ENCODE measurements at regions not wholly inside any gene's neighbourhood (a gene's known extent, or its start where the extent isn't known, plus 50 kb on each side); places are given as distances from the start of the nearest gene placed in this dataset.

DNA sequence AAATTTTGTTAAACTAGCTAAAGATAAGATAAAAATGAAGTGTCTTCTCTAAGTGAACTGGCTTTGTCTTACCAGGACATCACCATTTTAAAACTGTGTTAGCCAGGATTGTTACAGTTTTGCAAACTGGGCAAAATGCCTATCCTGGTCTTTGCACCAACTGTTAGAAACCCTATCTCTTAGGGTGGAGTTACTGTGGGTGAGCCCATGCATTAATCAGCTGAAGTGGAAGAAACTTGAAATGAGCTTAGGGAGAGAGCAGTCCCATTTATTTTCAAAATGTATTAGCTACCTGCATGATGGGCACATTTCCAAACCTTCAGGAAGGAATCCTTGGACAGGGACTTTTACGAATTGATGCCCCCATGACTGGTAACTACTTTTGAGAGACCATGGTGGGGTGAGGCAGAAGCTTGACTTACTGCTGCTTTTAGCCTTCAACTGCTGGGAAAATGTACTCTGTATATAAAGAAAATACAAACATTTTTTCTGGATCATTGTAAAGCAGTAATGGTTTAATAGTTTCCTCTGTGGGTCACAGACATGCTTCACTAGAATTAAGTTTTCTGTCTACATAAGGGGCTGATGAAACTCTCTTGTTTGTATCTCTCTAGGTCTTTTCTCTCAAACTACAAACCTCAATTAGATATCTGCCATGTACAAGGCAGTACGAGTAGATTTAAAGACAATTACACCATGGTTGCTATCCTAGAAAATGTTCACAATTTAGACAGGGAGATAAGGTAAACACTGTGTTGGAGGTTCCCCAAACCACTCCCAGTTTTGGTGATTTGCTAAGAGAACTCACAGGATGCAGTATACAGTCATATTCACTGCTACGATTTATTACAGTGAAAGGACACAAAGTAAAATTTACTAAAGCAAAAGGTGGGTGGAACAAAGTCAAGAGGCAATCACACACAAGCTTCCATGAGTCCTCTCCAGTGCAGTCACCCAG, 321.4 kb upstream of the MMADHC start:
- DNase-seq (ENCODE audit: low spot score): no peak
- no peak overlapping the region for H3K27ac Mint-ChIP-seq
- no peaks in the 10 kb centered on the region for H3K4me1 Mint-ChIP-seq (ENCODE audit: low read depth)
- no peaks in the 10 kb centered on the region for H3K27me3 Mint-ChIP-seq (ENCODE audit: low read depth)
- H3K36me3 Mint-ChIP-seq (ENCODE audit: low read depth): no peaks in the 10 kb centered on the region
- H3K4me3 Mint-ChIP-seq (ENCODE audit: low read depth): no peak overlapping the region
- H3K9me3 Mint-ChIP-seq: peaks cover 9% of the 10 kb centered on the region
- intact Hi-C loops (cut with micrococcal nuclease): no loop called here

DNA sequence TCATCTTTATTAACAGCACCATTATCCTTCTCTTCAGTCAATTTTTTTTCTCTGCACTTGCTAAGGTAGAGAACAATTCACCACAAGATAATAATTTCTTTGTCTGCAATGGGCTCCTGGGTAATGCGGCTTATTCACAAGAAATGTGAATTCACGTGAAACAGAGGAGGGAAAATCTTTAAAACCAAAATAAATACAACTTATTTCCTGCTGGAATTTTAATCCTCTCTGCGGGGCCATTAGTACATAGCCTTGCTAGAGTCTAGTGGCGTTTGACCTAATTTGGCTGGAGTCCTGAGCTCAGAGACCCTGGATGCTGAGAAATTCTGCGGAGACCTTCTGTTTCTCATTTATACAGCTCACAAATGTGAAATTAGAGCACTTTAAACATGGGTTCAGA, 319.3 kb upstream of the MMADHC start:
- DNase-seq (ENCODE audit: low spot score): no peak

DNA sequence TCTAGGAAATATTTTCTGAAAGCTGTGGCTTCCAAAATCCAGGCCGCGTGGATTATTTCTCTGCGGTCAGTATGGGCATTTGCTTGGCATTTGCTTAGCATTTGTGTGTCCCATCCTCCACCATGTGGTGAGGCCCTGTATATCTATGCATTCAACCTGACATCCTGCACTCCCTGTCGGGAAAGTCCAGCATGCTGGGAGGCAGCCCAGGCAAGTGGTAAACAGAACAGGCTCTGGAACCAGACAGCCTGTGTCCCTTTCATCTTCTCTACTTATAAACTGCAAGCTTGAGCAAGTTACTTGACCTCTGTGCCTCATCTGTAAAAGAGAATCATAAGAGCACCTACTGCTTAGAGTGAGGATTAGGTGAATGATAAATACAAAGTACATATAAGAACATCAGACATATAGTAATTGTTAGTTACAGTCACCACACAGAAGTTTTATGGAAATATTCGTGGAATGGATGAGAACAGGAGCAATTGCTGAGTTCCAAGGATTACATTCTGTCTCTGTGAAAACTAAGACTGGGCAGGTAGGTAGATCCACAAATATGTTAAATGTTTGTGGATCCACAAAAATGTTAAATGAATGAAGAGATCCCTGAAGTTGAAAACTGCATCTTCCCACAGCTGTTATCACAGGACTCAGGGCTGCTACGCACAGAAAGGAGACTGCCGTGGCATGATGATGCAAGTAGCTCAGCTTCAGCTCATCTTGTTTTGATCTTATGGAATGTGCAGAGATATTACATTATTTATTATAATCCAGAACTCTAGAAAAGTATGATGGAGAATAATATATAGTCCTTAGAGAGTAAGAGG, 317.0 kb upstream of the MMADHC start:
- DNase-seq (ENCODE audit: low spot score): no peak
- Mint-ChIP-seq H3K9me3 (peaks cover 5% of the 10 kb centered on the region), H3K36me3 (ENCODE audit: low read depth) (no peaks in the 10 kb centered on the region), H3K27ac (no peak overlapping the region), H3K27me3 (ENCODE audit: low read depth) (no peaks in the 10 kb centered on the region), H3K4me1 (ENCODE audit: low read depth) (no peaks in the 10 kb centered on the region), H3K4me3 (ENCODE audit: low read depth) (no peak overlapping the region)
- intact Hi-C loops (cut with micrococcal nuclease): no loop called here

More for the DNA sequence above, 319.3 kb upstream of the MMADHC start:
- H3K27me3 Mint-ChIP-seq (ENCODE audit: low read depth): no peaks in the 10 kb centered on the region
- H3K4me3 Mint-ChIP-seq (ENCODE audit: low read depth): no peak overlapping the region
- intact Hi-C loops (cut with micrococcal nuclease): no loop called here
- no peaks in the 10 kb centered on the region for H3K36me3 Mint-ChIP-seq (ENCODE audit: low read depth)
- H3K27ac Mint-ChIP-seq: no peak overlapping the region
- H3K4me1 Mint-ChIP-seq (ENCODE audit: low read depth): no peaks in the 10 kb centered on the region
- H3K9me3 Mint-ChIP-seq: peaks cover 6% of the 10 kb centered on the region

DNA sequence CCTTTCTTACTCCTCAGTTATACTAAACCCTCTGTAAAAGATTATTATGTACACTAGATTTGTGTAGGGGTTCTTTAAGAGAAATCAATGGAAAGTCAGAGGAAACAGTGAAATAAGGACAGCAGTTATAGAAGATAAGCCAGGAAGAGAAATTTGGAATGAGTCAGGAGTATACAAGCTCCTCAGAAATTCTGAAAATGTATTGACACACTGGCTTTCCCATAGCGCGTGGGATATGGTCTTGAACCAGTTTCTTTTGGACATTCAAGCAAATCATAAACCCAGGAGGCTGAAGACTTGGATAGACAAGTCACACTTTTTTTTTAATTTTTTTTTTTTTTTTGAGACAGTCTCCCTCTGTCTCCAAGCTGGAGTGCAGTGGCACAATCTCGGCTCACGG, 316.1 kb upstream of the MMADHC start:
- intact Hi-C loops (cut with micrococcal nuclease): no loop called here
- Mint-ChIP-seq H3K4me3 (ENCODE audit: low read depth) (no peak overlapping the region), H3K36me3 (ENCODE audit: low read depth) (no peaks in the 10 kb centered on the region), H3K4me1 (ENCODE audit: low read depth) (no peaks in the 10 kb centered on the region), H3K27ac (no peak overlapping the region), H3K9me3 (peaks cover 5% of the 10 kb centered on the region), H3K27me3 (ENCODE audit: low read depth) (no peaks in the 10 kb centered on the region)
- DNase-seq (ENCODE audit: low spot score): no peak

DNA sequence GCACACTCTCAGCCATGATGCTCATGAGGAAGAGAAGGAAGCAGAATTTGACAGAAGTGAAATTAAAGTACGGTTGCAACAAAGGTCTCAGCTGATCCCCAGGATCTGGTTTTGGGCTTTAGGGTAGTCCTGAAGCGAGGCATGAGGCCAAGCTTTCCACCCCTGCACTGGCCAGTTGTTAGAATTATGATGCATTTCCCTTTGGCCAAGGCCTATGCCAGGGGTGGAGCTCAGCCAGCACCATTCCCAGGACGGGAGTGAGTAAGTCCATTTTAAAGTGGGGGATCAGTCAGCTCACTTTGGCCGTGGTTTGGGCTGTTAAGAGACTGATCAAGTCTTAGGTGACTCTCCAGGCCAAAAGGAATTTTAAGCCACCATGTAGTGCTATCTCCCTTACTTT, 314.5 kb upstream of the MMADHC start:
- Mint-ChIP-seq H3K4me3 (ENCODE audit: low read depth) (no peak overlapping the region), H3K4me1 (ENCODE audit: low read depth) (no peaks in the 10 kb centered on the region), H3K27ac (no peak overlapping the region), H3K9me3 (peaks cover 5% of the 10 kb centered on the region), H3K27me3 (ENCODE audit: low read depth) (no peaks in the 10 kb centered on the region), H3K36me3 (ENCODE audit: low read depth) (no peaks in the 10 kb centered on the region)
- intact Hi-C loops (cut with micrococcal nuclease): no loop called here
- no peak for DNase-seq (ENCODE audit: low spot score)

DNA sequence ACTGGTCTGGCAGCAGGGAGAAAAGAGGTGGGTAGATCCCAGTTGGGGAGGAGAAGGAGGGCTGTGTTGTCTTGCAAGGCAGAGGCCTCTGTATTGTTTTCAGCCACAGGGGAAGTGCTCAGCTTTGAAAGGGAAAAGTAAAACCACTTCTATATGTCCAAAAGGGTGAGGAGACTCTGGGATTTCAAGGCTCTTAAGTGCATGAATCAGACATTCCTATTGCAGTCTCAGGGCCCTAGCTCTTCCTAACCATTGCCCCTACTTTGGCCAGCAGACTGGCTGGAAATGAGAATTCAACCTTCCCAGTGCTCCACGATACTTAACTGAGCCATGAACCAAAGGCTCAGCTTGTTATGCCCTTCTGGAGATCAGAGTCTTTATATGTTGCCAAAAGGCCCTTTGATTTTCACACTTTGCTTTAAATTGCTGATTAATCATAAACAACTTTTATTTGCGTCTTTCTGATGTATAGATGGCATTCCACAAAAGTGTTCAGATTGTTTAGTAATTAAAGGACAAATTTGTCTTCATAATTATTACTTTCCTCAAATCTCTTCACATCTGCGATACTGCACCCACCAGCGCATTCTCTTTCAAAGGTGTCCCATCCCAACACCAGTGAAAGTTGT, 313.8 kb upstream of the MMADHC start:
- H3K4me1 Mint-ChIP-seq (ENCODE audit: low read depth): no peaks in the 10 kb centered on the region
- no peak overlapping the region for H3K4me3 Mint-ChIP-seq (ENCODE audit: low read depth)
- DNase-seq (ENCODE audit: low spot score): no peak
- H3K27ac Mint-ChIP-seq: no peak overlapping the region
- no peaks in the 10 kb centered on the region for H3K36me3 Mint-ChIP-seq (ENCODE audit: low read depth)
- intact Hi-C loops (cut with micrococcal nuclease): no loop called here
- peaks cover 5% of the 10 kb centered on the region for H3K9me3 Mint-ChIP-seq
- no peaks in the 10 kb centered on the region for H3K27me3 Mint-ChIP-seq (ENCODE audit: low read depth)

DNA sequence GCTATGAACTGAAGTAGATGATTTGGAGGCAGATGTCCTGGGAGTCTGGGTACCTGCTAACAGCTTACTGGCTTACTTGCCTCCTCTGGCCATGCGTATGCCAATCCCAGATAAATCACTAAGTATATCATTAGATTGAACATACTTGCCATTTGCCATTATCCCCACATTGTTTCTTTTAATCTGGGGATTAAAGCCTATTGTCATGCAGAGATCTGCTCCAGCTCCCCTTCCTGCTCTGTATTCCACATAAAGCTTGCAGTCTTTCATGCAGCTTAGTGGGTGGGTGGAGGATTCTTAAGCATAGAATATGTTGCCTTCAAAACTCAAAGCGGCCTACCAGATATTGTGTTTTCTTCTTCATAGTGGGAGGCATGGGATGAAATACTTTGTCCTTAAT, 311.8 kb upstream of the MMADHC start:
- Mint-ChIP-seq H3K4me1 (ENCODE audit: low read depth) (no peaks in the 10 kb centered on the region), H3K27ac (no peak overlapping the region), H3K4me3 (ENCODE audit: low read depth) (no peak overlapping the region), H3K36me3 (ENCODE audit: low read depth) (no peaks in the 10 kb centered on the region), H3K9me3 (peaks cover 2% of the 10 kb centered on the region), H3K27me3 (ENCODE audit: low read depth) (no peaks in the 10 kb centered on the region)
- intact Hi-C loops (cut with micrococcal nuclease): no loop called here
- no peak for DNase-seq (ENCODE audit: low spot score)

DNA sequence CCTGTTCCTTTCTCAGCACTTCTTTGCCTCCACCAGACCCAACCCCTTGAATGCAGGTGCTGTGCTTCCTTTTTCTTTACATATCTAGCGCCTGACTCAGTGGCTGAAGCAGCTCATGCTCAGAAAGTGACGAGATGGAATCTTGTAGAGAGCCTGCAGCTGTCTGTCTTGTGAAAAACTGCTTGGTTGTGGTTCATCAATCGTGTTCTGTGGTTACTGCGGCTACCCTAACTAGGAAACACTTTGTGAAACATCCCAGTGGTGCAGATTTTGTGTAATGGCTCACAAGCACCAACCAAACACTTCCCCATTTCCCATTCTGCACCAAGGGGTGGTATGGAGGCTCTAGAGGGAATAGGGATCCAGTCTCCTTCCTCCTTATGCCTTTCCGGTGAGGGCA, 307.2 kb upstream of the MMADHC start:
- no peaks in the 10 kb centered on the region for H3K9me3 Mint-ChIP-seq
- no peaks in the 10 kb centered on the region for H3K27me3 Mint-ChIP-seq (ENCODE audit: low read depth)
- DNase-seq (ENCODE audit: low spot score): no peak
- intact Hi-C loops (cut with micrococcal nuclease): no loop called here
- no peaks in the 10 kb centered on the region for H3K36me3 Mint-ChIP-seq (ENCODE audit: low read depth)
- no peak overlapping the region for H3K4me3 Mint-ChIP-seq (ENCODE audit: low read depth)
- H3K4me1 Mint-ChIP-seq (ENCODE audit: low read depth): no peaks in the 10 kb centered on the region
- H3K27ac Mint-ChIP-seq: no peak overlapping the region

DNA sequence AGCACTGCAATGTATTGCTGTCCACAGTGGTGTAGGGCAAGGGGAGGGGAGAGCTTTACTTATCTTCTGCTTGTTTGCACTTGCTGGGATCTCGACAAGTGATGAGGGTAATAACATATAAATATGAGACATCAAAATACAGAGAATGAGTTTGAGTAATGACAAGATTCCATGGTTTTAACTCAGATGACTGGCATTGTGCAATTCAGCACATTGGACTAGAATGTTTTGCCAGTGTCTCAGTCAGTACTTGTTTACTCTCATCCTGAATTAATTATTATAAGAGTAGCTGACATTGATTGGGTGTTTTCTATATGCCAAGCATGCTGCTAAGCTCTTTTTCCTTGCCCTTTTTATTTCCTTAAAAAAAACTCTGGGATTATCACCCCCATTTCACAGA, 306.7 kb upstream of the MMADHC start:
- no peak overlapping the region for H3K4me3 Mint-ChIP-seq (ENCODE audit: low read depth)
- H3K4me1 Mint-ChIP-seq (ENCODE audit: low read depth): no peaks in the 10 kb centered on the region
- H3K27me3 Mint-ChIP-seq (ENCODE audit: low read depth): no peaks in the 10 kb centered on the region
- no peak for DNase-seq (ENCODE audit: low spot score)
- H3K36me3 Mint-ChIP-seq (ENCODE audit: low read depth): no peaks in the 10 kb centered on the region
- intact Hi-C loops (cut with micrococcal nuclease): no loop called here
- H3K27ac Mint-ChIP-seq: no peak overlapping the region
- H3K9me3 Mint-ChIP-seq: no peaks in the 10 kb centered on the region

DNA sequence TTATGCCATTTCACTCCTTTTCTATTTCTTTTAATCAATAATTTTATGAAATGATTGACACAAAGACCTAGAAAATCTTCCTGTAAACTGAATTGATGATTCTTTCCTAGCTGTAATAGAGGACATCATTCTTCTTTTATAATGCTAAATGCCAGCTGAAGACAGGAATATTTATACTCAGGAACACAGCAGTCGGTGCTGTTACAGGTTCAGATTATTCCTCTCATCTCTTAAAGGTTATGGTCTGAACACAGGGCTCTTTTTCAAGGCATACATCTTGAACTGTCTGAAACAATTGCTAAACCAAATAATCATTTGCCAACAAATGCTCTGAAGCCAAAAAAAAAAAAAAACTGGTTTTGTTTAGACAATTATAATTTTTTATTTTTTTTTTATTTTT, 305.0 kb upstream of the MMADHC start:
- DNase-seq (ENCODE audit: low spot score): no peak
- no peaks in the 10 kb centered on the region for H3K4me1 Mint-ChIP-seq (ENCODE audit: low read depth)
- no peaks in the 10 kb centered on the region for H3K27me3 Mint-ChIP-seq (ENCODE audit: low read depth)
- H3K36me3 Mint-ChIP-seq (ENCODE audit: low read depth): no peaks in the 10 kb centered on the region
- intact Hi-C loops (cut with micrococcal nuclease): no loop called here
- no peak overlapping the region for H3K4me3 Mint-ChIP-seq (ENCODE audit: low read depth)
- H3K27ac Mint-ChIP-seq: no peak overlapping the region
- H3K9me3 Mint-ChIP-seq: no peaks in the 10 kb centered on the region

DNA sequence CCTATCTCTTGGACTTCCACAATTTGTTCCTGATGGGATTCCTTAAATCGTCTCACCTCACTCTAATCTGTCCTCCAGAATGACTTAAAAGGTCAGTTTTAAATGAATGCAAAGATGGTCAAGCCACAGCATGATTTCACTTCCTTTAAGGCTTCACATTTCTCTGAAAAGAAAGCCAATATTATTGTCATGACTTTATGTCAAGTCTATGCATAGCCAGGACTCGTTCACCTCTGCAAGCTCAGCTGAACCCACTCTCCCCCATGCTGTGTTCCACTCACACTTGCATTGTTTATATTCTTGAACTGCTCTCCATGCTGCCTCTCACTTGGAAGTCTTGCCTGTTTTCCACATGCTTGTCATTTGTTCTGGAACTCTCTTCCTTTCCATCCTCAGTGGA, 298.4 kb upstream of the MMADHC start:
- no peaks in the 10 kb centered on the region for H3K4me1 Mint-ChIP-seq (ENCODE audit: low read depth)
- H3K4me3 Mint-ChIP-seq (ENCODE audit: low read depth): no peak overlapping the region
- no peak for DNase-seq (ENCODE audit: low spot score)
- H3K9me3 Mint-ChIP-seq: peaks cover 7% of the 10 kb centered on the region
- no peaks in the 10 kb centered on the region for H3K27me3 Mint-ChIP-seq (ENCODE audit: low read depth)
- H3K27ac Mint-ChIP-seq: no peak overlapping the region
- intact Hi-C loops (cut with micrococcal nuclease): no loop called here
- no peaks in the 10 kb centered on the region for H3K36me3 Mint-ChIP-seq (ENCODE audit: low read depth)

DNA sequence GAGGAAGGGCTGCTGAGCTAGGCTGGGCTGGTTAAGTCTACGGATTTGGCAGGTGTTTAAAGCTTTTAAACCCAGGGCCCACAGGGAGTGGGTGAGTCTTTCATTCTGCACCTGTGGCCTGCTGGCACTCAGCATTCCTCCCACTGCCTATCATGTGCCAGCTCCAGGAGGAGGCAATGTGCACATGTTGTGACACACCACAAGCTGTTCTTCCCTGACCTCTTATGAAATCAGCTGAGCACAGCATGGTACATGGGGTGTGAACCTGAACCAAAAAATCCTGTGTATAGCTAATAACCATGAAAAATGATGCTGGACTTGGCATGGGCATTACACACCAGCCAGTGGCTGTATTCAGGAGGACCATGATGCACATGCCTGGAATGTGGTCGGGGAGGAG, 297.9 kb upstream of the MMADHC start:
- intact Hi-C loops (cut with micrococcal nuclease): no loop called here
- no peak overlapping the region for H3K4me3 Mint-ChIP-seq (ENCODE audit: low read depth)
- H3K27me3 Mint-ChIP-seq (ENCODE audit: low read depth): no peaks in the 10 kb centered on the region
- no peak for DNase-seq (ENCODE audit: low spot score)
- H3K9me3 Mint-ChIP-seq: peaks cover 7% of the 10 kb centered on the region
- no peaks in the 10 kb centered on the region for H3K4me1 Mint-ChIP-seq (ENCODE audit: low read depth)
- no peak overlapping the region for H3K27ac Mint-ChIP-seq
- no peaks in the 10 kb centered on the region for H3K36me3 Mint-ChIP-seq (ENCODE audit: low read depth)

DNA sequence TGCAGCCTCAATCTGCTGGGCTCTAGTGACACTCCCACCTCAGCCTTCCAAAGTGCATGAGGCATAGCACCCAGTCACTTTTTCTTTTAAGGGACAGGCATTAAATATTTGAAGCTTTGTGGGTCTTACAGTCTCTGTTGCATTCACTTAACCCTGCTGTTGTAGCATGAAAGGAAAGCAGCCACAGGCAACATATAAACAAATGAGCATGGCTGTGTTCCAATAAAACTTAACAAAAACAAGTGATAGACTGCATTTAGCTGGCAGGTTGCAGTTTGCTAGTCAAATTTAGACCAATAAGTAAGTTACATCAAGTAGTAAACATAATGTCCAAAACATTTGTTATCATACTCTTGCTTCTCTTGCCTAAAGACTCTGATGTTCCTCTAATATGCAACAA, 297.3 kb upstream of the MMADHC start:
- Mint-ChIP-seq H3K4me3 (ENCODE audit: low read depth) (no peak overlapping the region), H3K27ac (no peak overlapping the region), H3K9me3 (peaks cover 7% of the 10 kb centered on the region), H3K36me3 (ENCODE audit: low read depth) (no peaks in the 10 kb centered on the region), H3K27me3 (ENCODE audit: low read depth) (no peaks in the 10 kb centered on the region), H3K4me1 (ENCODE audit: low read depth) (no peaks in the 10 kb centered on the region)
- no peak for DNase-seq (ENCODE audit: low spot score)
- intact Hi-C loops (cut with micrococcal nuclease): no loop called here

Data from activated T-helper 2 cell treated with anti-CD3 and anti-CD28 coated beads, Interferon-gamma antibody, Interleukin-2, Interleukin-4, amounts not matched to agents 10 μg/mL and 5 μg/mL and 100 μg/mL, durations not matched to agents 14 hours and 24 hours and 36 hours (primary cell).